WERI-Rb-1 (cell line): ENCODE measurements at regions not wholly inside any gene's neighbourhood (a gene's known extent, or its start where the extent isn't known, plus 50 kb on each side); places are given as distances from the start of the nearest gene placed in this dataset.

ENCODE experiments used
- DNase-seq: peaks from one replicate; pipeline ENCODE4 v3.0.0-alpha.2; 2020
- H3K27ac ChIP-seq: fragments of 250-450 bp; sonication (Bioruptor Pico); 2 replicates; pipeline ENCODE4 v1.5.1; 2020; ENCODE audit warnings: mild to moderate bottlenecking, moderate library complexity
- H3K27me3 ChIP-seq: fragments of 250-450 bp; sonication (Bioruptor Pico); 2 replicates; pipeline ENCODE4 v1.5.1; 2021; ENCODE audit warnings: mild to moderate bottlenecking, low read depth, moderate library complexity; ENCODE audit not compliant: insufficient read depth, severe bottlenecking
- H3K36me3 ChIP-seq: fragments of 250-450 bp; sonication (Bioruptor Pico); 2 replicates; pipeline ENCODE4 v1.5.1; 2020; ENCODE audit warnings: mild to moderate bottlenecking, moderate library complexity
- H3K4me3 ChIP-seq: 2 replicates; pipeline ENCODE4 v1.5.1; 2011; ENCODE audit warnings: low read depth, mild to moderate bottlenecking, control low read depth, low read length
- H3K9me3 ChIP-seq: fragments of 250-450 bp; sonication (Bioruptor Pico); 2 replicates; pipeline ENCODE4 v1.5.1; 2021; ENCODE audit warnings: mild to moderate bottlenecking, moderate library complexity; ENCODE audit not compliant: severe bottlenecking
- CTCF ChIP-seq: IDR thresholded peaks from 2 replicates; pipeline ENCODE4 v1.5.1; 2011; ENCODE audit warnings: low read depth, mild to moderate bottlenecking, control low read depth, inconsistent platforms, low read length

GRCh38 chr3:27596921-27597320, 112.7 kb upstream of the SLC4A7 start:
- DNase-seq: no peak
- no peaks in the 10 kb centered on the region for H3K9me3 ChIP-seq
- no peak overlapping the region for H3K4me3 ChIP-seq
- H3K36me3 ChIP-seq: no peaks in the 10 kb centered on the region
- no peak overlapping the region for H3K27ac ChIP-seq
- no peak for TF ChIP-seq CTCF
- no peaks in the 10 kb centered on the region for H3K27me3 ChIP-seq

GRCh38 chr3:27596334-27596841, 112.2 kb upstream of the SLC4A7 start:
- Histone ChIP-seq H3K27me3 (no peaks in the 10 kb centered on the region), H3K4me3 (no peak overlapping the region), H3K36me3 (no peaks in the 10 kb centered on the region), H3K27ac (no peak overlapping the region), H3K9me3 (no peaks in the 10 kb centered on the region)
- no peak for DNase-seq
- no peak for TF ChIP-seq CTCF

GRCh38 chr3:27594096-27594690, 110.0 kb upstream of the SLC4A7 start:
- no peak for DNase-seq
- H3K27ac ChIP-seq: no peak overlapping the region
- H3K36me3 ChIP-seq: no peaks in the 10 kb centered on the region
- H3K27me3 ChIP-seq: no peaks in the 10 kb centered on the region
- no peaks in the 10 kb centered on the region for H3K9me3 ChIP-seq
- no peak for TF ChIP-seq CTCF
- H3K4me3 ChIP-seq: no peak overlapping the region

GRCh38 chr3:27593173-27593572, 109.0 kb upstream of the SLC4A7 start:
- Histone ChIP-seq H3K9me3 (no peaks in the 10 kb centered on the region), H3K36me3 (no peaks in the 10 kb centered on the region), H3K27me3 (no peaks in the 10 kb centered on the region), H3K4me3 (no peak overlapping the region), H3K27ac (no peak overlapping the region)
- TF ChIP-seq CTCF: no peak
- DNase-seq: no peak

- no peaks in the 10 kb centered on the region for H3K27me3 ChIP-seq
- no peak for DNase-seq
- H3K27ac ChIP-seq: no peak overlapping the region
Observed at GRCh38 chr3:27591312-27592210, 107.4 kb upstream of the SLC4A7 start.

More at GRCh38 chr3:27591312-27592210, 107.4 kb upstream of the SLC4A7 start:
- Histone ChIP-seq H3K36me3 (no peaks in the 10 kb centered on the region), H3K9me3 (no peaks in the 10 kb centered on the region), H3K4me3 (no peak overlapping the region)
- TF ChIP-seq CTCF: no peak
